SH-SY5Y (cell line): ENCODE measurements at regions not wholly inside any gene's neighbourhood (a gene's known extent, or its start where the extent isn't known, plus 50 kb on each side); places are given as distances from the start of the nearest gene placed in this dataset.

Experiments
- GATA2 ChIP-seq: IDR thresholded peaks from 2 replicates; pipeline ENCODE4 v1.6.1; 2011; ENCODE audit warnings: mild to moderate bottlenecking, low read depth, low read length
- GATA3 ChIP-seq: IDR thresholded peaks from 2 replicates; pipeline ENCODE4 v1.6.1; 2011; ENCODE audit warnings: low read depth, mild to moderate bottlenecking, low read length, moderate library complexity

DNA sequence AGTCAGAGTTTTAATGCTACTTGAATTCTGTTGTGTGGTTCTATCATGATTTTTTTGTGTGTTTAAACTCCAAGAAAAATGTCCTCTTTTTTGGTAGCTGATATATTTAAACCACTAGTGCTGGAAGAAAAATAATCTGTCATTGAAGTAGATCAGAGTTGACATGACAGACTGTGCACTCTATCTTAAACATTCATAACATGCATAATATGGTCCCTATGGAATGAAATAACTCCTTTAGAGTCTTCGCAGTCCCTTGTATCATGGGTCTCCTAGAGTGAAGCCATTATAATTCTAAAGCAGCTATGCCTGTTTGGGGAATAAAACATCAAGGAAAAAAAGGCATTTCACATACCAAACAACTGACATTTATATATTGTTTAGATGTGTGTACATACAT lies 282.7 kb upstream of the CITED2 start:
- TF ChIP-seq GATA3 = no peak
- TF ChIP-seq GATA2 = no peak
